Panc1 (cell line): ENCODE measurements at regions not wholly inside any gene's neighbourhood (a gene's known extent, or its start where the extent isn't known, plus 50 kb on each side); places are given as distances from the start of the nearest gene placed in this dataset.

ENCODE experiments used
- ATAC-seq: fragments of 200-7000 bp; cut with Tn5 transposase; 2 replicates; pipeline ENCODE4 v1.9.1; 2020; ENCODE audit warnings: mild to moderate bottlenecking, moderate library complexity
- BruUV-seq: library from RNA; stranded (reverse); fragments of 400-500 nt; replicated peaks from 2 replicates; lab custom pipeline; 2021; lab: Mats Ljungman, UMichigan
- CTCF ChIA-PET: fragments of 300-600 bp; sonication (Branson Sonifier 250); formaldehyde crosslinking; loops from one replicate; lab custom pipeline; 2022; ENCODE audit warnings: antibody characterized with exemption; lab: Charles Lee
- POLR2A ChIA-PET: fragments of 300-600 bp; sonication (Branson Sonifier 250); formaldehyde crosslinking; loops from one replicate; lab custom pipeline; 2022; ENCODE audit warnings: antibody characterized with exemption; lab: Charles Lee
- DNase-seq: peaks from one replicate; pipeline ENCODE4 v3.0.0-alpha.2; 2010; ENCODE audit warnings: low read depth, low spot score
- H3K27ac ChIP-seq: 2 replicates; pipeline ENCODE4 v1.5.1; 2011; ENCODE audit warnings: mild to moderate bottlenecking, low read length, inconsistent platforms
- H3K27me3 ChIP-seq: fragments of 200-500 bp; sonication (Bioruptor generic); 2 replicates; pipeline ENCODE4 v1.6.0; 2014; ENCODE audit warnings: low read length, inconsistent platforms; ENCODE audit not compliant: control insufficient read depth, insufficient read depth
- H3K36me3 ChIP-seq: fragments of 200-500 bp; sonication (Bioruptor generic); 2 replicates; pipeline ENCODE4 v1.5.1; 2014; ENCODE audit warnings: inconsistent platforms, mild to moderate bottlenecking, low read length, moderate library complexity; ENCODE audit not compliant: control insufficient read depth, insufficient read depth
- H3K4me1 ChIP-seq: 2 replicates; pipeline ENCODE4 v1.5.1; 2011; ENCODE audit warnings: inconsistent platforms, mild to moderate bottlenecking, low read length, moderate library complexity; ENCODE audit not compliant: control insufficient read depth, insufficient read depth
- H3K4me3 ChIP-seq, 2 experiments: 2 replicates each; pipeline ENCODE4 v1.5.1; 2011 to 2012; ENCODE audit warnings: low read depth in 2 of 2, low read length in 2 of 2, mild to moderate bottlenecking in 2 of 2, inconsistent platforms in 1 of 2, moderate library complexity in 1 of 2
- H3K9me3 ChIP-seq: fragments of 200-500 bp; sonication (Bioruptor generic); 2 replicates; pipeline ENCODE4 v1.5.1; 2014; ENCODE audit warnings: low read depth, mild to moderate bottlenecking, inconsistent platforms, low read length, moderate library complexity; ENCODE audit not compliant: control insufficient read depth, insufficient read depth
- CTCF ChIP-seq: fragments of 450-650 bp; IDR thresholded peaks from 2 replicates; pipeline ENCODE4 v1.5.1; 2017; ENCODE audit warnings: mild to moderate bottlenecking
- POLR2AphosphoS5 ChIP-seq: IDR thresholded peaks from 2 replicates; pipeline ENCODE4 v1.6.1; 2012; ENCODE audit warnings: mild to moderate bottlenecking, low read depth, low read length, moderate library complexity
- SIN3A ChIP-seq: IDR thresholded peaks from 2 replicates; pipeline ENCODE4 v1.6.1; 2012; ENCODE audit warnings: low read depth, mild to moderate bottlenecking, low read length, moderate library complexity, borderline replicate concordance; ENCODE audit not compliant: insufficient read depth
- TCF7L2 ChIP-seq: IDR thresholded peaks from 2 replicates; pipeline ENCODE4 v1.6.1; 2011; ENCODE audit warnings: mild to moderate bottlenecking, low read depth, low read length, inconsistent platforms
- in situ Hi-C: cut with HindIII; loops from 2 replicates; pipeline ENCODE4 v1.10.0; 2016; ENCODE audit warnings: low sequenced_read_pairs, low pct_unique_long_range_greater_than_20kb
- intact Hi-C: fragments of 100-400 bp; cut with micrococcal nuclease; formaldehyde crosslinking; loops from one replicate; pipeline ENCODE4 v1.10.0; 2022; ENCODE audit not compliant: unreplicated experiment
- TF ChIP-seq, protein P1 (sequence below), 2 experiments: IDR thresholded peaks; 2 replicates each; pipeline ENCODE4 v1.6.1; 2011 to 2012; ENCODE audit warnings: low read depth in 2 of 2, control low read depth in 1 of 2, low read length in 1 of 2, mild to moderate bottlenecking in 1 of 2, moderate library complexity in 1 of 2; ENCODE audit not compliant: insufficient read depth in 1 of 2

DNA sequence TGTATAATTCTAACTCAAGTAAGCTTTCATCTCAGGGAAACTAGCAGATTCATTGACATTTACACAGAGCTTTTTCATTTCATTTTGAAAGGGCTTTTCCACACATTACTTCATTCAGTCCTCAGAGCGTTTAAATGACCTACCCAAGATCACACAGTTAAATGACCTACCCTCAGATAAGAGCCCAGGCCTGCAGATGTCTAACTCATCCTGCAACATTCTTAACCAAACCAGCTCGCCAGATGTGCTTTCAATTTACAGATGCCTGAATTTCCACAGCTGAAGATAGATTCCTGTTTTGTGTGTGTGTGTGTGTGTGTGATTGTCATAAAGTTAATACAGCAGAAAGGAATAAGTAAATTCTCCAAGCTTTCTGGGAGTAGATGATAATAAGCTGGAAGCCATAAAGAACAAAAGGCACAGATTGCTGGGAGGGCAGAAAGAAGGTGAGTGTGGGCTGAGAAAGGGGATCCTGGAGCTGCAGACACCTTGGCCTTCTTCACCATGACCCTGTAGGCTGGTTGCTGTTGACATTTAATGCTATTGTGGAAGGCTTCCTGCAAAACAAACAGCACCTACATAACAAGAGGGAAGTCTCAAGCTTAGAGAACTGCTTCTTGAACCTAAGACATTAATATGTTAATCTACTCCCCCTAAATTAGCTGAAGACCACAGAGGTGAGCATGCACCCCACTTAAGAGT lies 489.7 kb upstream of the CELF2 start:
- ChIA-PET POLR2A (no interaction called here), CTCF (no interaction called here)
- H3K27me3 ChIP-seq = no peaks in the 10 kb centered on the region
- in situ Hi-C loops (no loop called here), intact Hi-C loops (no loop called here)
- H3K4me1 ChIP-seq = no peaks in the 10 kb centered on the region
- H3K9me3 ChIP-seq = no peaks in the 10 kb centered on the region
- no peak overlapping the region for H3K4me3 ChIP-seq
- H3K27ac ChIP-seq = no peak overlapping the region
- DNase-seq = no peak
- H3K36me3 ChIP-seq = no peaks in the 10 kb centered on the region
- BruUV-seq = no TSS peak
- ATAC-seq = no peak
- TF ChIP-seq, protein P1, sequence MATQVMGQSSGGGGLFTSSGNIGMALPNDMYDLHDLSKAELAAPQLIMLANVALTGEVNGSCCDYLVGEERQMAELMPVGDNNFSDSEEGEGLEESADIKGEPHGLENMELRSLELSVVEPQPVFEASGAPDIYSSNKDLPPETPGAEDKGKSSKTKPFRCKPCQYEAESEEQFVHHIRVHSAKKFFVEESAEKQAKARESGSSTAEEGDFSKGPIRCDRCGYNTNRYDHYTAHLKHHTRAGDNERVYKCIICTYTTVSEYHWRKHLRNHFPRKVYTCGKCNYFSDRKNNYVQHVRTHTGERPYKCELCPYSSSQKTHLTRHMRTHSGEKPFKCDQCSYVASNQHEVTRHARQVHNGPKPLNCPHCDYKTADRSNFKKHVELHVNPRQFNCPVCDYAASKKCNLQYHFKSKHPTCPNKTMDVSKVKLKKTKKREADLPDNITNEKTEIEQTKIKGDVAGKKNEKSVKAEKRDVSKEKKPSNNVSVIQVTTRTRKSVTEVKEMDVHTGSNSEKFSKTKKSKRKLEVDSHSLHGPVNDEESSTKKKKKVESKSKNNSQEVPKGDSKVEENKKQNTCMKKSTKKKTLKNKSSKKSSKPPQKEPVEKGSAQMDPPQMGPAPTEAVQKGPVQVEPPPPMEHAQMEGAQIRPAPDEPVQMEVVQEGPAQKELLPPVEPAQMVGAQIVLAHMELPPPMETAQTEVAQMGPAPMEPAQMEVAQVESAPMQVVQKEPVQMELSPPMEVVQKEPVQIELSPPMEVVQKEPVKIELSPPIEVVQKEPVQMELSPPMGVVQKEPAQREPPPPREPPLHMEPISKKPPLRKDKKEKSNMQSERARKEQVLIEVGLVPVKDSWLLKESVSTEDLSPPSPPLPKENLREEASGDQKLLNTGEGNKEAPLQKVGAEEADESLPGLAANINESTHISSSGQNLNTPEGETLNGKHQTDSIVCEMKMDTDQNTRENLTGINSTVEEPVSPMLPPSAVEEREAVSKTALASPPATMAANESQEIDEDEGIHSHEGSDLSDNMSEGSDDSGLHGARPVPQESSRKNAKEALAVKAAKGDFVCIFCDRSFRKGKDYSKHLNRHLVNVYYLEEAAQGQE (IDR thresholded peaks at IDR 0.05; ENCODE audit: insufficient read depth in 1 of 2, low read depth in 2 of 2, low read length in 1 of 2) = no peak
- TF ChIP-seq SIN3A (no peak), POLR2AphosphoS5 (no peak), TCF7L2 (no peak), CTCF (no peak)

- TF ChIP-seq POLR2AphosphoS5 (no peak), TCF7L2 (no peak), CTCF (no peak)
- CTCF ChIA-PET = no interaction called here
- H3K36me3 ChIP-seq = no peaks in the 10 kb centered on the region
- H3K4me3 ChIP-seq = no peak overlapping the region
- no peak for ATAC-seq
- intact Hi-C loops = no loop called here
- H3K4me1 ChIP-seq = no peaks in the 10 kb centered on the region
- no peaks in the 10 kb centered on the region for H3K27me3 ChIP-seq
- in situ Hi-C loops = no loop called here
- BruUV-seq = no TSS peak
- POLR2A ChIA-PET = no interaction called here
- H3K27ac ChIP-seq = no peak overlapping the region
- DNase-seq = no peak
- no peaks in the 10 kb centered on the region for H3K9me3 ChIP-seq
These were observed 489.1 kb upstream of the CELF2 start for GRCh38 chr10:10528563-10528910.
